Lung (tissue), 11 donors: ENCODE measurements at regions not wholly inside any gene's neighbourhood (a gene's known extent, or its start where the extent isn't known, plus 50 kb on each side); places are given as distances from the start of the nearest gene placed in this dataset.

Experiments used
- ATAC-seq: fragments of 200-7000 bp; cut with Tn5 transposase; one replicate; pipeline ENCODE4 v1.9.1; 2020; ENCODE audit warnings: moderate number of reproducible peaks; ENCODE audit not compliant: insufficient read depth, low FRiP score
- DNase-seq, 3 donors: peaks; one replicate each; pipeline ENCODE4 v3.0.0-alpha.2; 2013 to 2017
- H3K27ac ChIP-seq, 2 donors: one replicate each; pipeline ENCODE4 v1.5.1; 2013; ENCODE audit warnings: mild to moderate bottlenecking in 2 of 2, moderate library complexity in 2 of 2, control low read depth in 1 of 2, inconsistent platforms in 1 of 2, low read depth in 1 of 2, low read length in 1 of 2
- H3K27me3 ChIP-seq, 3 donors: one replicate each; pipeline ENCODE4 v1.5.1; 2013; ENCODE audit warnings: low read length in 2 of 3; ENCODE audit not compliant: control insufficient read depth in 3 of 3, insufficient read depth in 3 of 3
- H3K36me3 ChIP-seq, 4 donors: one replicate each; pipeline ENCODE4 v1.5.1; 2013; ENCODE audit warnings: low read length in 4 of 4, mild to moderate bottlenecking in 1 of 4, moderate library complexity in 1 of 4; ENCODE audit not compliant: control insufficient read depth in 4 of 4, insufficient read depth in 4 of 4
- H3K4me1 ChIP-seq, 5 donors: one replicate each; pipeline ENCODE4 v1.5.1; 2013; ENCODE audit warnings: low read length in 5 of 5, mild to moderate bottlenecking in 2 of 5, moderate library complexity in 1 of 5; ENCODE audit not compliant: control insufficient read depth in 5 of 5, insufficient read depth in 5 of 5
- H3K4me3 ChIP-seq: one replicate; pipeline ENCODE4 v1.5.1; 2013; ENCODE audit warnings: mild to moderate bottlenecking, control low read depth, moderate library complexity
- H3K9ac ChIP-seq, 2 donors: one replicate each; pipeline ENCODE4 v1.5.1; 2013; ENCODE audit warnings: low read length in 2 of 2, control low read depth in 1 of 2; ENCODE audit not compliant: insufficient read depth in 1 of 2
- H3K9me3 ChIP-seq, 4 donors: one replicate each; pipeline ENCODE4 v1.5.1; 2013; ENCODE audit warnings: low read length in 3 of 4, mild to moderate bottlenecking in 1 of 4, moderate library complexity in 1 of 4; ENCODE audit not compliant: control insufficient read depth in 4 of 4, insufficient read depth in 3 of 4
- CTCF ChIP-seq: IDR thresholded peaks from 2 replicates; pipeline ENCODE4 v1.5.1; 2012; ENCODE audit warnings: mild to moderate bottlenecking; ENCODE audit errors: control extremely low read depth, extremely low read depth
- WGBS, 2 donors: extraction: QIAGEN DNeasy Blood & Tissue Kit; methylation state at CpG; one replicate each; pipeline ENCODE4 v1.1.7; 2013; 5-methylcytosine and 5-hydroxymethylcytosine counted together
- donor health status: control.
- donor health status: control.
- donor health status: Bipolar disorder and iron deficiency.
- donor health status: healthy.
- donor health status: DM: yes; HTN: yes; CAD: no.

- WGBS, 2 donors: 90 to 93% methylated on average over 9 of the region's 9 CpGs
- peaks cover 0 to 2% (median 0%) of the 10 kb centered on the region in 5 donors for H3K4me1 ChIP-seq
- DNase-seq (no peak), ATAC-seq (no peak)
- H3K9me3 ChIP-seq: no peaks in the 10 kb centered on the region
- no peaks in the 10 kb centered on the region for H3K36me3 ChIP-seq
- TF ChIP-seq CTCF: no peak
- no peak overlapping the region for H3K27ac ChIP-seq
- no peak overlapping the region for H3K9ac ChIP-seq
- H3K4me3 ChIP-seq: no peak overlapping the region
- no peaks in the 10 kb centered on the region for H3K27me3 ChIP-seq
Observed at GRCh38 chr2:235358981-235359471, 134.8 kb upstream of the AGAP1 start.

- Histone ChIP-seq H3K9me3 (no peaks in the 10 kb centered on the region), H3K27ac (no peak overlapping the region), H3K4me1 (peaks cover 0 to 2% (median 0%) of the 10 kb centered on the region in 5 donors), H3K36me3 (no peaks in the 10 kb centered on the region), H3K9ac (no peak overlapping the region), H3K27me3 (no peaks in the 10 kb centered on the region), H3K4me3 (no peak overlapping the region)
- TF ChIP-seq CTCF: no peak
- DNase-seq: no peak
- no peak for ATAC-seq
- 76 to 88% methylated on average over 4 of the region's 4 CpGs for WGBS, 2 donors
Observed at GRCh38 chr2:235360446-235360845, 133.4 kb upstream of the AGAP1 start.

GRCh38 chr2:235365743-235366142 is 128.1 kb upstream of the AGAP1 start:
- ATAC-seq (no peak), DNase-seq (peak; percentile 31 to 52 (median 39))
- no peaks in the 10 kb centered on the region for H3K27me3 ChIP-seq
- H3K4me3 ChIP-seq: no peak overlapping the region
- peaks cover 0 to 10% (median 0%) of the 10 kb centered on the region in 5 donors for H3K4me1 ChIP-seq
- 59 to 62% methylated on average over 4 of the region's 4 CpGs for WGBS, 2 donors
- H3K9ac ChIP-seq: no peak overlapping the region
- H3K9me3 ChIP-seq: no peaks in the 10 kb centered on the region
- TF ChIP-seq CTCF: no peak
- H3K36me3 ChIP-seq: no peaks in the 10 kb centered on the region
- no peak overlapping the region for H3K27ac ChIP-seq

GRCh38 chr2:235366390-235366789 is 127.5 kb upstream of the AGAP1 start:
- 81 to 89% methylated on average over 6 of the region's 6 CpGs for WGBS, 2 donors
- no peak for ATAC-seq
- no peak for DNase-seq
- peaks cover 0 to 3% (median 0%) of the 10 kb centered on the region in 4 donors for H3K9me3 ChIP-seq
- H3K27ac ChIP-seq: no peak overlapping the region
- H3K4me1 ChIP-seq: peaks cover 0 to 10% (median 0%) of the 10 kb centered on the region in 5 donors
- H3K36me3 ChIP-seq: no peaks in the 10 kb centered on the region
- H3K9ac ChIP-seq: no peak overlapping the region
- no peaks in the 10 kb centered on the region for H3K27me3 ChIP-seq
- TF ChIP-seq CTCF: no peak
- H3K4me3 ChIP-seq: no peak overlapping the region
